Uterus (tissue), 3 donors: ENCODE measurements at regions not wholly inside any gene's neighbourhood (a gene's known extent, or its start where the extent isn't known, plus 50 kb on each side); places are given as distances from the start of the nearest gene placed in this dataset.

Experiments used
- DNase-seq, 2 donors: peaks; one replicate each; pipeline ENCODE4 v3.0.0-alpha.2; 2019 to 2020
- H3K27ac ChIP-seq, 2 donors: fragments of 200-600 bp; sonication (generic); 1 replicate in 1 of 2; 2 replicates in 1 of 2; pipeline ENCODE4 v1.5.1; 2016 to 2018
- H3K27me3 ChIP-seq, 2 donors: fragments of 200-600 bp; sonication (generic); one replicate each; pipeline ENCODE4 v1.5.1; 2018 to 2019; ENCODE audit warnings: control low read depth in 1 of 2
- H3K36me3 ChIP-seq, 2 donors: fragments of 200-600 bp; sonication (generic); one replicate each; pipeline ENCODE4 v1.5.1; 2019; ENCODE audit warnings: control low read depth in 1 of 2
- H3K4me1 ChIP-seq, 2 donors: fragments of 200-600 bp; sonication (generic); one replicate each; pipeline ENCODE4 v1.5.1; 2018 to 2019; ENCODE audit warnings: control low read depth in 1 of 2
- H3K4me3 ChIP-seq, 2 donors: fragments of 200-600 bp; sonication (generic); 1 replicate in 1 of 2; 2 replicates in 1 of 2; pipeline ENCODE4 v1.5.1; 2018 to 2019; ENCODE audit warnings: mild to moderate bottlenecking in 1 of 2
- H3K9me3 ChIP-seq, 2 donors: fragments of 200-600 bp; sonication (generic); one replicate each; pipeline ENCODE4 v1.5.1; 2019; ENCODE audit warnings: control low read depth in 1 of 2
- CTCF ChIP-seq, 4 experiments: fragments of 200-600 bp in 2 of 4; fragments of 450-650 bp in 2 of 4; sonication (generic) in 2 of 4; IDR thresholded peaks; one replicate each; pipeline ENCODE4 v1.5.1; 2016 to 2019; ENCODE audit warnings: antibody characterized with exemption in 4 of 4, mild to moderate bottlenecking in 2 of 4, moderate library complexity in 1 of 4
- POLR2A ChIP-seq, 2 donors: fragments of 450-650 bp; IDR thresholded peaks; one replicate each; pipeline ENCODE4 v1.6.1; 2016; ENCODE audit warnings: antibody characterized with exemption in 2 of 2, mild to moderate bottlenecking in 1 of 2, moderate library complexity in 1 of 2
- intact Hi-C: fragments of 100-400 bp; cut with DNase I; formaldehyde crosslinking; loops from one replicate; pipeline ENCODE4 v1.15.1; 2023; ENCODE audit warnings: low total_unique reads
- donor health status: DM: yes; HTN: yes; CAD: no.

GRCh38 chr14:99038431-99038820, 233.6 kb downstream of the BCL11B start:
- no peaks in the 10 kb centered on the region for H3K9me3 ChIP-seq
- H3K27me3 ChIP-seq, result no peaks in the 10 kb centered on the region
- no peaks in the 10 kb centered on the region for H3K36me3 ChIP-seq
- H3K4me1 ChIP-seq, result peaks cover 0 to 4% of the 10 kb centered on the region in 2 donors
- H3K27ac ChIP-seq, result no peak overlapping the region
- no peak for DNase-seq
- TF ChIP-seq CTCF (IDR thresholded peaks at IDR 0.05) (no peak), POLR2A (IDR thresholded peaks at IDR 0.05) (no peak)
- no peak overlapping the region for H3K4me3 ChIP-seq
- intact Hi-C loops, result no loop called here

GRCh38 chr14:99039331-99040041, 232.5 kb downstream of the BCL11B start:
- no peak overlapping the region for H3K27ac ChIP-seq
- intact Hi-C loops, result no loop called here
- H3K36me3 ChIP-seq, result no peaks in the 10 kb centered on the region
- no peak for DNase-seq
- H3K4me1 ChIP-seq, result peaks cover 0 to 4% of the 10 kb centered on the region in 2 donors
- no peaks in the 10 kb centered on the region for H3K9me3 ChIP-seq
- H3K27me3 ChIP-seq, result no peaks in the 10 kb centered on the region
- no peak overlapping the region for H3K4me3 ChIP-seq
- TF ChIP-seq CTCF (IDR thresholded peaks at IDR 0.05), result no peak
- TF ChIP-seq POLR2A (IDR thresholded peaks at IDR 0.05), result no peak

GRCh38 chr14:99040052-99040451, 231.9 kb downstream of the BCL11B start:
- Histone ChIP-seq H3K9me3 (no peaks in the 10 kb centered on the region), H3K27ac (no peak overlapping the region), H3K4me3 (no peak overlapping the region), H3K36me3 (no peaks in the 10 kb centered on the region), H3K4me1 (peaks cover 0 to 4% of the 10 kb centered on the region in 2 donors), H3K27me3 (no peaks in the 10 kb centered on the region)
- TF ChIP-seq CTCF (IDR thresholded peaks at IDR 0.05) (no peak), POLR2A (IDR thresholded peaks at IDR 0.05) (no peak)
- intact Hi-C loops, result no loop called here
- DNase-seq, result no peak

GRCh38 chr14:99040711-99041110, 231.3 kb downstream of the BCL11B start:
- no peak for TF ChIP-seq CTCF (IDR thresholded peaks at IDR 0.05)
- TF ChIP-seq POLR2A (IDR thresholded peaks at IDR 0.05), result no peak
- peaks cover 0 to 4% of the 10 kb centered on the region in 2 donors for H3K4me1 ChIP-seq
- no peaks in the 10 kb centered on the region for H3K36me3 ChIP-seq
- intact Hi-C loops, result no loop called here
- no peaks in the 10 kb centered on the region for H3K9me3 ChIP-seq
- no peak for DNase-seq
- H3K27ac ChIP-seq, result no peak overlapping the region
- no peak overlapping the region for H3K4me3 ChIP-seq
- no peaks in the 10 kb centered on the region for H3K27me3 ChIP-seq

GRCh38 chr14:99041141-99041819, 230.7 kb downstream of the BCL11B start:
- TF ChIP-seq CTCF (IDR thresholded peaks at IDR 0.05), result no peak
- TF ChIP-seq POLR2A (IDR thresholded peaks at IDR 0.05), result no peak
- intact Hi-C loops, result no loop called here

More at GRCh38 chr14:99041141-99041819, 230.7 kb downstream of the BCL11B start:
- Histone ChIP-seq H3K36me3 (no peaks in the 10 kb centered on the region), H3K9me3 (no peaks in the 10 kb centered on the region), H3K4me3 (no peak overlapping the region), H3K27me3 (no peaks in the 10 kb centered on the region), H3K4me1 (peaks cover 0 to 3% of the 10 kb centered on the region in 2 donors), H3K27ac (no peak overlapping the region)
- DNase-seq, result no peak
